T-helper 17 cell (primary cell): ENCODE measurements at regions not wholly inside any gene's neighbourhood (a gene's known extent, or its start where the extent isn't known, plus 50 kb on each side); places are given as distances from the start of the nearest gene placed in this dataset.

Source experiments
- ATAC-seq: fragments of 150-1000 bp; cut with Tn5 transposase; 2 replicates; pipeline ENCODE4 v1.10.0; 2021; ENCODE audit warnings: mild to moderate bottlenecking, moderate library complexity
- DNase-seq, 3 donors: peaks; one replicate each; pipeline versions ENCODE4 v3.0.0 to v3.0.0-alpha.2; 2020 to 2021
- H3K9me3 ChIP-seq: one replicate; pipeline ENCODE4 v1.7.0; 2013; ENCODE audit warnings: low read length, mild to moderate bottlenecking; ENCODE audit not compliant: control insufficient read depth, poor library complexity, severe bottlenecking
- H3K27ac Mint-ChIP-seq: one replicate; pipeline ENCODE4 v1.8.0; 2022; ENCODE audit warnings: mild to moderate bottlenecking, moderate library complexity, mixed read lengths
- H3K27me3 Mint-ChIP-seq: one replicate; pipeline ENCODE4 v1.8.0; 2022; ENCODE audit warnings: mixed read lengths
- H3K36me3 Mint-ChIP-seq: one replicate; pipeline ENCODE4 v1.8.0; 2022; ENCODE audit warnings: low read depth, mixed read lengths
- H3K4me1 Mint-ChIP-seq: one replicate; pipeline ENCODE4 v1.8.0; 2022; ENCODE audit warnings: mild to moderate bottlenecking, mixed read lengths
- H3K4me3 Mint-ChIP-seq: one replicate; pipeline ENCODE4 v1.8.0; 2022; ENCODE audit warnings: mild to moderate bottlenecking, moderate library complexity, mixed read lengths

DNA sequence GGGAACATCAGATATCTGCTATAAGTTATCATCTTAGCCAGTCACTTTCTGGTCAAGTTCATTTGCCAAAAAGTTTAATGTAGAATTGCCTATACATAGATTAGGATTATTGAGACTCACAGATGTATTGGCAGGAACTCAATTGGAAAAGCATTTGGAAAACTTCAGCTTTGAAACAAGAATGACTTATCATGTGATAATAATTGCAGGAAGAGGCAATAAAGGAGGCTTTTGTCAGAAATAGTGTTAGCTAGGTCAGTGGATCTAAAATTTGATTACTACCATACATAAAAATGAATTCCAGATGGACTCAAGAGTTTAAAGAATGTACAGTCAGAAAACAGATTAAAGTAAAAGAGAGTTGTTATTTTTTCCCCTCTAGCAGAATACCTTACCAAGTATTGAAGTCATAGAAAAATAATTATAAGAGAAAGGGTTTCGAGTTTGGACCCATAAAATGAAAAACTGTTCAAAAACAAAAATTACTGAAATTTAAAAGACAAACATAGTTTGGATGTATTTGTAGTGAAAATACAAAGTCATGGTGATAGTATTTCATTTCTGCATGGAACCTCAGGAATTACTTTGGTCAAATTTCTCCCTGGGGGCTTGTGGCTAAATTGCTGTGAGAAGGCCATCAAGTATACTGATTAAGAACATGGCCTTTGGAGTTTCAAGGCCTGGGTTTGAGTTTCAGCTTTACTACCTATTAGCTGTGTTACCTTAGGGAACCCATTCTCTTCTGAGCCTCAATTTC, 159.9 kb downstream of the TMEM38B start:
- peaks cover 4% of the 10 kb centered on the region for H3K36me3 Mint-ChIP-seq
- ATAC-seq (no peak), DNase-seq (no peak)
- H3K4me3 Mint-ChIP-seq = no peak overlapping the region
- H3K9me3 ChIP-seq = no peaks in the 10 kb centered on the region
- no peaks in the 10 kb centered on the region for H3K27me3 Mint-ChIP-seq
- peaks cover 6% of the 10 kb centered on the region for H3K4me1 Mint-ChIP-seq
- H3K27ac Mint-ChIP-seq = no peak overlapping the region

DNA sequence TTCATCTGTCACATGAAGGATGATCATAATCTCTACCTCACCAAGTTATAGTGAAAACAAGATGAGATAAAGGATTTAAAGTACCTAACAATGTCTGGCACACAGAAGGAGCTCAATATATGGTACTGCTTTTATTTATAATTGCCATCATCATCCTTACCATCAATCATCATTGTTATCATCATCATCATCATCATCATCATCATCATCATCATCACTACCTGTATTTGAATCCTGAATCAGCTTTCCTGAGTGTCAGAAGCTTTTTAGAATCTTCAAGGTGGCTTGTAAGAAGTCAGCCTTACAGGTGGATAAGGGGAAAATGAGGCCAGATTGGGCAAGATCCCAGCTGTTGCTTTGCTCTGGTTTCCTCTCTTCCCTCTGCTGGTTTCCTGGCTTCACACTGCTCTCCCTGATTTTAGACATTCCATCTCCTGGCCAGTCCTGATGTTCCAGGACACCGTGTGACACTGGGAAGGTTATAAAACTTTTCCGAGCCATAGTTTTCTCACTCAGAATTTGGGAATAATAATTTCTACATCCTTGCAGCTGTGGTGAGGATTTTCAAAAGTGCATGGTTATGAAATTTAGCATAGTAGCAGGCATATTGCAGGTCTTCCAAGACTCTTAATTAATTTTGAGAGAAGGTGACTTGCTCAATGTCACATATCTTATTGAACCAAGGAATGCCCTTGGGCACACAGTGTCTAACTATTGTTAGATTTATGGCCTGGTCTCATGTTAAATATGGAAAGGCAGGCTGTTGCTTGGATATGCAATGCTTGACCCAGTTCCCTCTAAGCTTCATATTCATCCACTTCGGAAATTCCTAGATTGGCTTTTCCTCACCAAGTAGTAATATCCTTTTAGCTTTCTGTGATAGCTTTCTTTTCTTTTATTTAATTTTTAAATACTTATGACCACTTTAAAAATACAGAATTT, 160.7 kb downstream of the TMEM38B start:
- no peak overlapping the region for H3K4me3 Mint-ChIP-seq
- no peaks in the 10 kb centered on the region for H3K9me3 ChIP-seq
- no peaks in the 10 kb centered on the region for H3K27me3 Mint-ChIP-seq
- no peak overlapping the region for H3K27ac Mint-ChIP-seq
- no peak for ATAC-seq
- no peak for DNase-seq
- H3K36me3 Mint-ChIP-seq = peaks cover 4% of the 10 kb centered on the region
- peaks cover 8% of the 10 kb centered on the region for H3K4me1 Mint-ChIP-seq

DNA sequence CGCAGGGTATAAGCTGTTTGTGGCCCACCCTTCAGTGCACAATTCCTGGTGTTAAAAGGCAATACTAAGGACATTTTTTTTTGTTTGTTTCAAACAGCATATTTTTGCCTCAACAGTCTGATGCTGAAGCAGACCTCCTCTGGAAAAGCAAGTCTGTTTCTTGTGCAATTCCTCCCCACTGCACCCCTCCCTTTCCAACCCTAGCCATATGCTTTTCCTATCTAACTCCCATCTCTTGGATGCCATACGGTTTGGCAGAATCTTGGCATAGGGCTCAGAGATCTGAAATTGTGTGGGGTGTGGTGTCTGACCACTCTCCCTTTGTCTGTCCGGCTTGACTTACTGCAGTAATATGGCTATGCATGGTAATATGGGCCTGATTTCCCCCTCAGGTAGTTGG, 161.6 kb downstream of the TMEM38B start:
- peaks cover 8% of the 10 kb centered on the region for H3K4me1 Mint-ChIP-seq
- H3K4me3 Mint-ChIP-seq = no peak overlapping the region
- no peaks in the 10 kb centered on the region for H3K9me3 ChIP-seq
- DNase-seq = no peak
- no peaks in the 10 kb centered on the region for H3K27me3 Mint-ChIP-seq
- peaks cover 4% of the 10 kb centered on the region for H3K36me3 Mint-ChIP-seq
- no peak overlapping the region for H3K27ac Mint-ChIP-seq
- no peak for ATAC-seq

DNA sequence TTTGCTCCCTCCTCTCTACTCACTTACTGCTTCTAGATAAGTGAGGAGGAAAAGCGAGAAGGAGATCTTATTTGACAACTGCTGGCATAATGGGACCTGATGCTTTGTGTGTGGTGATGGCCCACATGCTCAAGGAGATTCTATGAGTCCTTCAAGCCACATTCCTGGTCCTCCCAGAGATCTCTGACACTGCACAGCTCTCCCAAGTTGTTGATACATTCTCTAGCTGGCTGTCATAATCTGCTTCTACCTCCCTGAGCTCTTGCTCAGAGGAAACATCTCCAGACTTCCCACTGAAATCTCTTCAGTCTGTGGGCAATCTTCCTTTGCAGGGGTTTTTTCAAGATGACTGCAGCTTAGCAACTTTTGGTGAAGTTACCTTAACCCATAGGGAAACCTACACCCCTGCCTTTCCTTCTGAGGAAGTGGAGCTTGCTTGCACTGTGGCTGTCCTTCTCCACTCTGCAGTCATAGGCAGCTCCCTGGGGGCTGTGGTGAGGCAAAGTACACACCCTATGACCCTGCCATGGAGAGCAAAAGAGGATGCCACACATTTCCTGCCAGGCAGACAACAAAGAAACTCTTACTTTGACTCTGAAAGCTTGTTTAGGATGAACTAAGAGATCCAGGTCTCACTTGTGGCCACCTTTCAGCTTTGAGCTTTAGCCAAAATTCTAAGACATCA, 163.8 kb downstream of the TMEM38B start:
- H3K27ac Mint-ChIP-seq = peak overlapping the region; percentile 14
- peaks cover 8% of the 10 kb centered on the region for H3K4me1 Mint-ChIP-seq
- no peaks in the 10 kb centered on the region for H3K9me3 ChIP-seq
- no peaks in the 10 kb centered on the region for H3K27me3 Mint-ChIP-seq
- ATAC-seq (peak; percentile 68), DNase-seq (no peak)
- H3K4me3 Mint-ChIP-seq = no peak overlapping the region
- peaks cover 4% of the 10 kb centered on the region for H3K36me3 Mint-ChIP-seq

DNA sequence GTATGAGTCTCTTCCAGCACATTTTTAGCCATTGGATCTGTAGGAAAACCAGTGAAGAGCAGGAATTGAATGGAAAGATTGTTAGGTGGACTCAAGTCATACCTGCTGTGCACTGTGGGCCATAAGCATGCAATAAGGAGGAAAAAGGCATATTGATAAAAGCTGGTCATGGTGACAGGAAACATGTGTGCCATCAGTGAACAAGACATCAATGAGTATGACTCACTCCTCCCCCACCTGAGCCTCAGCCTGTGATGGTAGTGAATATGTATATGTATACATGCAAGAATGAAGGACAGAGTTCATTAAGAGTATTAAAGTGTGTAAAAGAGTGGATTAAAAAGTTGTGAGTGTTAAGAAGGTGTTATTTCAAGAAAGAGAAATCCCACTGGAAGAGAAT, 164.5 kb downstream of the TMEM38B start:
- H3K36me3 Mint-ChIP-seq = peaks cover 2% of the 10 kb centered on the region
- no peaks in the 10 kb centered on the region for H3K27me3 Mint-ChIP-seq
- peak overlapping the region; percentile 1 for H3K4me3 Mint-ChIP-seq
- peaks cover 8% of the 10 kb centered on the region for H3K4me1 Mint-ChIP-seq
- H3K27ac Mint-ChIP-seq = peak overlapping the region; percentile 14
- DNase-seq (no peak), ATAC-seq (peak; percentile 27)
- H3K9me3 ChIP-seq = no peaks in the 10 kb centered on the region

DNA sequence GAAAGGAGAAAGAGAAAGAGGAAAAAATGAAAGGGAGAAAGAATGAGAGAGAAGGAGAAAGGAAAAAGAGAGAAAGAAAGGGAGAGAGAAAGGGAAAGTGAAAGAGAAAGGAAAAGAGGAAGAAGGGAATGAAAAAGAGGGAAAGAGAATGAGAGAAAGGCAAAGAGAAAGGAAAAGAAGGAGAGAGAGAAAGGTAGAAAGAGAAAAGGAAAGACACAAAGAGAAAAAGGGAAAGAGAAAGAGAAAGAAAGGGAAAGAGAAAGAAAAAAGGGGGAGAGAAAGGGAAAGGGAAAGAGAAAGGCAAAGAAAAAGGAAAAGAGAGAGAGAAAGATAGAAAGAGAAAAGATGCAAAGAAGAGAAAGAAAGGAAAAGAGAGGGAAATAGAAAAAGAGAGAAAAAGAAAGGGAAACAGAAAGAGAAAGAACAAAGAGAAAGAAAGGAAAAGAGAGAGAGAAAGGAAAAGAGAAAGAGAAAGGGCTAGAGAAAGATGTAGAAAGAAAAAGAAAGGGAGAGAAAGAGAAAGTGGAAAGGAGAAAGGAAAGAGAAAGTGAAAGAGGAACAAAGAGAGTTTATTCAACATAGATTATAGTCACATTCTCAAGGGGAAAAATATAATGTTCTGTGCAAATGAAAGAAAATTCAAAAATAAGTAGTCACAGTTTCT, 165.2 kb downstream of the TMEM38B start:
- H3K9me3 ChIP-seq = no peaks in the 10 kb centered on the region
- H3K4me1 Mint-ChIP-seq = peaks cover 8% of the 10 kb centered on the region
- no peaks in the 10 kb centered on the region for H3K27me3 Mint-ChIP-seq
- no peak for ATAC-seq
- no peak for DNase-seq
- H3K27ac Mint-ChIP-seq = peak overlapping the region; percentile 14
- H3K36me3 Mint-ChIP-seq = peaks cover 2% of the 10 kb centered on the region
- no peak overlapping the region for H3K4me3 Mint-ChIP-seq

DNA sequence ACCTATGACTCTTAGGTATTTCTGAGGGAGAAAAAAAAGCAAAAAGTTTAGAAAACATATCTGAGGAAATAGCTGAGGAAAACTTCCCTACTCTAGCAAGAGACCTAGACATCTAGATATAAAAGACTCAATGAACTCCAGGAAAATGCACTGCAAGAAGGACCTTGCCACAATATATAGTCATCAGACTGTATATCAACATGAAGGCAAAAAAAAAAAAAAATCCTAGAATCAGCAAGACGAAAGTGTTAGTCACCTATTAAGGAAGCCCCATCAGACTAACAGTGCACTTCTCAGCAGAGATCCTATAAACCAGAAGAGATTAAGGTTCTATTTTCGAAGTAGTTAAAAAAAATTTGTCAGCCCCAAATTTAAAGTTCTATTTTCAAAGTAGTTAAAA, 166.2 kb downstream of the TMEM38B start:
- no peaks in the 10 kb centered on the region for H3K9me3 ChIP-seq
- Mint-ChIP-seq H3K36me3 (peaks cover 2% of the 10 kb centered on the region), H3K4me1 (peaks cover 8% of the 10 kb centered on the region), H3K27me3 (no peaks in the 10 kb centered on the region), H3K27ac (no peak overlapping the region), H3K4me3 (no peak overlapping the region)
- ATAC-seq (no peak), DNase-seq (no peak)

DNA sequence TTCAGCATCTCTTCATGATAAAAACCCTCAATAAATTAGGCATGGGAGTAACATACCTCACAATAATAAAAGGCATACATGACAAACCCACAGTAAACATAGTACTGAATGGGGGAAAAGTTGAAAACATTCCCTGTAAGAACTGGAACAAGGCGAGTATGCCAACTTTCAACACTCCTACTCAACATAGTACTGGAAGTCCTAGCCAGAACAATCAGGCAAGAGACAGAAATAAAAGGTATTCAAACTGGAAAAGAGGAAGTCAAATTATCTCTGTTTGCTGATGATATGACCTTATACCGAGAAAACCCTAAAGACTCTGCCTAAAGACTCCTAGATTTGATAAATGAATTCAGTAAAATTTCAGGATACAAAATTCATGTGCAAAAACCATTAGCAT, 167.6 kb downstream of the TMEM38B start:
- H3K36me3 Mint-ChIP-seq = no peaks in the 10 kb centered on the region
- no peaks in the 10 kb centered on the region for H3K9me3 ChIP-seq
- DNase-seq = no peak
- no peak overlapping the region for H3K27ac Mint-ChIP-seq
- ATAC-seq = no peak
- no peaks in the 10 kb centered on the region for H3K27me3 Mint-ChIP-seq
- no peak overlapping the region for H3K4me3 Mint-ChIP-seq
- H3K4me1 Mint-ChIP-seq = peaks cover 8% of the 10 kb centered on the region

DNA sequence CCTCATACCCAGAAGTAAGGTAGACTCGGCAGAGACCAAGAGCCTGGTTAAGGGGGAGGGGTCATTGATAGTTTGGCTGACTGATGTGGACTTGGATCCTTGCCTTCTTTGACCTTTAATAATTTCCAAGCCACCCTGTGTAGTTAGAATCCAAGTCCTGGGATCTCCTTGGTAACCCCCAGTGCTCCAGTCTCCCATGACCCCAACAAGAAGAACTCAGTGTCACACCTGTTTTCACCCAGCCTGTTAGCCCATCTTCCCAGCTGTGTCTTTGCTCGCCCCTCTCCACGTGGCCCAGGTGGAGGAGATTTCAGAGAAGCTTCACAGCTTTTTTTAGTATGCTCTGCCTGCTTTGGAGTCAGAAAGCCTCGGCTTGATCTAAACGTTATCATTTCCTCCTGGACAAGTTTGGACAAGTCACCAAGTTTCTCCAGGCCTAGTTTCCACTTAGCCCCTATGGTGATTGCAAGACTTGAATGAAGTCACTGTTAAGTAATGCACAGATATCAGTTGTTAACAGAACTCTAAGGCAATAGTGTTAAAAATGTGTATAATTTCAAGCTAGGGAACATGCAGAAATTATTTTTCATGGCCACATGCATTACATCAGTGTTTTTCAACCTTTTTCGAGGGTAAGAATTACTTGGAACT, 170.0 kb downstream of the TMEM38B start:
- ATAC-seq (no peak), DNase-seq (no peak)
- H3K9me3 ChIP-seq = no peaks in the 10 kb centered on the region
- Mint-ChIP-seq H3K27ac (no peak overlapping the region), H3K4me3 (no peak overlapping the region), H3K27me3 (no peaks in the 10 kb centered on the region), H3K36me3 (no peaks in the 10 kb centered on the region), H3K4me1 (peaks cover under 1% of the 10 kb centered on the region)

DNA sequence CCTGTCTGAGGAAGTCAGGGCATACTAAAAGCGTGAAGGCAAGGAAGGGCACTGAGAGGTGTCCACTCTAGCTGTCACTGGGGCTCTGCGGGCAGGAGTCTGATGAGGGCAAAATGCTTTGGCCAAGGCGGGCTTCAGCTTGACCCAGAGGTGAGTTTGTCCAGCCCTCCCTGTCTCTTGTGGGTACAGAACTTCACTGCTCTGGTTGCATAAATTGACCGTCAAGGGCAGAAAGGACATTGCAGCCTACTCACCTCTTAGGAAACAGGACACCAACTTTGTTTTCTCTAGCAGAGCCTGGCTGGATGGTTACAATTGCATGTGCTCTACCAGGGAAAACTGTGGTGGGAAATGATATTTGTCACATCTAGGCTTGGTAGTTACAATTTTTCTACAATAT, 170.9 kb downstream of the TMEM38B start:
- H3K4me3 Mint-ChIP-seq = no peak overlapping the region
- no peak for DNase-seq
- no peak for ATAC-seq
- no peak overlapping the region for H3K27ac Mint-ChIP-seq
- H3K9me3 ChIP-seq = no peaks in the 10 kb centered on the region
- H3K27me3 Mint-ChIP-seq = no peaks in the 10 kb centered on the region
- no peaks in the 10 kb centered on the region for H3K36me3 Mint-ChIP-seq
- H3K4me1 Mint-ChIP-seq = no peaks in the 10 kb centered on the region

DNA sequence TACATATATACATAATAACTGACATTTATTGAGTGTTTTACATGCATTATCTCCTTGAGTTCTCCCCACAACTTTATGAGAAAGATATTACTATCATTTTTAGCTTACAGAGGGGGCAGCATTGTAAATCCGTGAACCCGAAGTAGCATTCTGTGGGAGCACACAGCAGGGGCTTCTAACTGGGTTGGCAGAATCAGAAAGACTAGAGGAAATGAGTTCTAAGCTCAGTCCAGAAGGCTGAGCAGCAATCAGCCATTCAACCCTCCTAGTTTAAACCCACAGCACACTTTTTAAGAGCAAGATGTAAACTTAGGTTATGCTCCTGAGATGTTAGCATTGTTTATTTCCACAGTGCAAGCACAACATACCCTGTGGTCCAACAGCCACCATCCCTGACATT, 177.2 kb downstream of the TMEM38B start:
- Mint-ChIP-seq H3K36me3 (no peaks in the 10 kb centered on the region), H3K4me1 (peaks cover 2% of the 10 kb centered on the region), H3K27me3 (no peaks in the 10 kb centered on the region), H3K4me3 (no peak overlapping the region), H3K27ac (no peak overlapping the region)
- ATAC-seq (no peak), DNase-seq (no peak)
- H3K9me3 ChIP-seq = peaks cover 3% of the 10 kb centered on the region

DNA sequence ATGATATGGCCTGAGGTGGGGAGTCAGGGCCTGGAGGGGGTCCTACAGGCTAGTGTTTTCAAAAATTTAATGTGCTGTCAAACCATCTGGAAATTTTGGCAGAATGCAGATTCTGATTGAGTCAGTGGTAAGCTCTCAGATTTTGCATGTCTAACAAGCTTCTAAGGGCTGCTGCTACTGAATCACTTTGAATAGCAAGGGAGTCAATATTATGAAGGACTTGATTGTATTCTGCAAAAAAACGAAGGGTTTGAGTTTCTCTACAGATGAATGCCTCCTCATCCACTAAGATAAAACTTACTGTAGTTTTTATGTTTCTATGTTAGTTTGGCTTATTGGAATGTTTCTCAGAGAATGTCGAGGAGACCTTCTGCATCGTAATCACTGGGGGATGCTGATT, 179.5 kb downstream of the TMEM38B start:
- peaks cover 3% of the 10 kb centered on the region for H3K9me3 ChIP-seq
- no peaks in the 10 kb centered on the region for H3K36me3 Mint-ChIP-seq
- ATAC-seq = no peak
- no peak overlapping the region for H3K4me3 Mint-ChIP-seq
- peaks cover 5% of the 10 kb centered on the region for H3K27me3 Mint-ChIP-seq
- H3K4me1 Mint-ChIP-seq = peaks cover 4% of the 10 kb centered on the region
- no peak overlapping the region for H3K27ac Mint-ChIP-seq
- DNase-seq = no peak
